Coronary artery (tissue), 2 donors: ENCODE measurements at regions not wholly inside any gene's neighbourhood (a gene's known extent, or its start where the extent isn't known, plus 50 kb on each side); places are given as distances from the start of the nearest gene placed in this dataset.

ENCODE experiments used
- DNase-seq: peaks from one replicate; pipeline ENCODE4 v3.0.0-alpha.2; 2017; ENCODE audit warnings: low spot score
- H3K27ac ChIP-seq, 2 donors: fragments of 200-600 bp; sonication (generic); one replicate each; pipeline ENCODE4 v1.5.1; 2016 to 2019
- H3K4me3 ChIP-seq: fragments of 200-600 bp; sonication (generic); 2 replicates; pipeline ENCODE4 v1.5.1; 2016; ENCODE audit warnings: mild to moderate bottlenecking, moderate library complexity
- TF ChIP-seq, protein P1 (sequence below): fragments of 200-600 bp; sonication (generic); IDR thresholded peaks from one replicate; pipeline ENCODE4 v1.5.1; 2019; ENCODE audit warnings: antibody characterized with exemption

DNA sequence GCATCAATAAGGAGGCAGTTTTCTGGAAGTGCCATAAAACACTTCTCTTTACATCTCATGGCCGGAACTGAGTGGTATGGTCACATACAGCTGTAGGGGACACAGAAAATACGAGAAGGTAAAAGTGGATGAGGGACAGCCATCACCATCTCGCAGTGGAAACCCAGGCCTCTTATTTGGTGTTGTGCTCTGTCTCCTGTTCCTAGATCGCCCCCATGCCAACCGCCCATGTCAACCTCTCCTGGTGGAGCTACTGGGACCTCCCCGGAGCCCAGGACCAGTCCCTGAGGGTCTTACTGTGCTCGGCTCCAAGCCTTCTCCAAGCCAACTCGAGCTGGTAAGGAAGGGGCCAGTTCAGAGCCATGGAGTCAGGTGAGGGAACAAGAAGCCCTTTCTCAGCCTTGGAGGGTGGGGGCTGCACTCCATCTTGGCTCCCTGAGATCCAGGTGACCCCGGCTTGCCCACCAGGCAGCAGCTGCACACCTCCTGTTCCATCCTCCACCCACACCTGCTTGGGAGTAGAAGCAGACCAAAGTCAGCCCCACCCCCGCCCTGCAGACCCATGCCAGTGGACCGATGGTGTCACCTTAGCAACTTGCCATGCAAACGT is 149.0 kb upstream of the CST7 start:
- Histone ChIP-seq H3K27ac (no peak overlapping the region), H3K4me3 (no peak overlapping the region)
- no peak for DNase-seq
- TF ChIP-seq, protein P1, sequence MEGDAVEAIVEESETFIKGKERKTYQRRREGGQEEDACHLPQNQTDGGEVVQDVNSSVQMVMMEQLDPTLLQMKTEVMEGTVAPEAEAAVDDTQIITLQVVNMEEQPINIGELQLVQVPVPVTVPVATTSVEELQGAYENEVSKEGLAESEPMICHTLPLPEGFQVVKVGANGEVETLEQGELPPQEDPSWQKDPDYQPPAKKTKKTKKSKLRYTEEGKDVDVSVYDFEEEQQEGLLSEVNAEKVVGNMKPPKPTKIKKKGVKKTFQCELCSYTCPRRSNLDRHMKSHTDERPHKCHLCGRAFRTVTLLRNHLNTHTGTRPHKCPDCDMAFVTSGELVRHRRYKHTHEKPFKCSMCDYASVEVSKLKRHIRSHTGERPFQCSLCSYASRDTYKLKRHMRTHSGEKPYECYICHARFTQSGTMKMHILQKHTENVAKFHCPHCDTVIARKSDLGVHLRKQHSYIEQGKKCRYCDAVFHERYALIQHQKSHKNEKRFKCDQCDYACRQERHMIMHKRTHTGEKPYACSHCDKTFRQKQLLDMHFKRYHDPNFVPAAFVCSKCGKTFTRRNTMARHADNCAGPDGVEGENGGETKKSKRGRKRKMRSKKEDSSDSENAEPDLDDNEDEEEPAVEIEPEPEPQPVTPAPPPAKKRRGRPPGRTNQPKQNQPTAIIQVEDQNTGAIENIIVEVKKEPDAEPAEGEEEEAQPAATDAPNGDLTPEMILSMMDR: no peak

DNA sequence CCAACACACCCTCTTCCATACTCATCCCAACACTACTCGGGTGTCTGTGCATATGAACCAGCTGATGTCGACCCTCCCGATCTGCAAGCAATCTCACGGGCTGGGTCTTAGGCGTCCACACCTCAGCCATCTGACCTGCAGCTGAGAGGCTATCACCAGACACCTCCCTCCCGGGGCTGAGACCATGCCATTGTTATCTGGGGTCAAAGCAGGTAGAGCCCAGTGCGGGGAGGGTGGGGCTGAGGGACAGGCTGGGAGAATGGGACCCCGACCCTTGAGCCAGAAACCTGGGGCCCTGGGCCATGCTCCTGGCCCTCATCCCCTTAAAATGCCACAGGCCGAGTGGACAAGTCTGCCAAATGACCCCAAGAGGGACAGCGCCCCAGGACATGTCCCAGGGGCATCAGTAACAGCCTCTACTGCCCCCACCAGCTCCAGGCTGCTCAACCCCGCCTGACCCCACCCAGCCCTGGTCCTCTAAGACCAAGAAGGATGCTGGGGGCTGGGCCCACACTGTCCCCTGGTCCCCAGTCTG is 146.7 kb upstream of the CST7 start:
- TF ChIP-seq, protein P1: no peak
- H3K27ac ChIP-seq: no peak overlapping the region
- H3K4me3 ChIP-seq: no peak overlapping the region
- DNase-seq: no peak

DNA sequence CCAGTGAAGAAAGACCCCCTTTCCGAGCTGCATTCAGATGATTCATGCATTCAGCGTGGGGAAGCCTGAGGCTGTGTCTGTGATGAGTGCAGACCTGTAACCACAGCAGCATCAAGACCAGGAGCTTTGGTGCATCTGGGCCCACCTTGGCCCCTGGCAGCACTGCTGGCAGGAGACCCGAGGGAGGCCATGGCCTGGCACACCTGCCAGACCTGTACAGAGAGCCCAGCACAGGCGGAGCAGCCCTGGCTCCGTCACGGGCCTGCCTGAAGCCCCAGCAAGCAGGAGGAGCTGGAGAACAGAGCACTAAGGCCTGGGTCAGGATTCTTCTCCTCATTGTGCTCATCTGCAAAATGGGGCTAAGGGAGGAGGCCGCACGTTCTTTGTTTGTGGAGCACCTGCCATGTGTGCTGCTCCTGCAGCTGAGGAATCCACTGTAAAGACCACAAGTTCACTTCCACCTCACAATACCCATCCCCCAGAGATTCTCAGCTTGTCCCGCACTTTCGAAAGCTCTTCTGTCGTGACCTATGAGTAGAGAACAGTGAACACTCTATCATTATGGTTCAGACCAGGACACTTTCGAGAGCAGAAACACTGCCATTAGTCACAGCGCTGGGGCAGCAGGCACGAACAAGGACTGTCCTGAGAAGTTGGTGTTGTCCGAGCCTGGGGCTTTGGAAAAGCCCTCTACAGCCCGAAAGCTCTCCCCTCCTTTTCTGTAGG is 144.4 kb upstream of the CST7 start:
- TF ChIP-seq, protein P1: no peak
- Histone ChIP-seq H3K4me3 (no peak overlapping the region), H3K27ac (no peak overlapping the region)
- DNase-seq: no peak

DNA sequence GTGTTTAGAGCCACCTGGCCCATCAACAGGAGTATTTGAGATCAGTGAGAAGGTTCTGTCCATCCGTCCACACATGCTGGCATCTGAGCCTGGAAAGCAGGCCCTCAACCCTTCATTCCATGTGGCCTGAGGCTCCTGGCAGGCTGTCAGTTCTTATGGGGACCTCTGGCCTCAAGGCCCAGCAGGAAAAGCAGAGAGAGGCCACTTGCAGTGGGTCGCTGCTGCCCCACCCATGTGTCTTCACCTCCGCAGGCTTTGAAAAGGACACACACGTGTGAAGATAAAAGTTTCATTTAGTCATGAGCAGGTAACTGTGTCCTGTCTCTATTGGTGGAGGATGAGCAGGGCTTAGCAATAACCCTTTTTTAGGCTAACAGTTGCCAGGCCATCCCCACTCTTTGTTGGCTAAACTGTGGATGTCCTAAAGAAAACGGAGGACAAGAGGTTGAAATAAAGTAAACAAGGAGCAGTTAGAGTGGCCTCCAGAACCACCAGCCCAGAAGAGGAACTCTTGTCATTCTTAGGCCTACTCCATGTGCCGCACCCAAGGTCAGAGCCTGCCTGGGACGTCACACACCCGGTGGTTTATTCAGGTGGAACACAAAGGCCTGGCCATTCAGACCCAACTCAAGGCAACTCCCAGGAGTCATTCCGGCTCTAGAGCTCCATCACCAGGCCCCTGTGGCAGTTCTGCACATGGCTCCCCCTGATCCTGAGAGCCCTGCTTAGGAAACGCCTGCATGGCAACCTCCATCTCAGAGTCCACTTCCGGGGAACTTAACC is 143.4 kb upstream of the CST7 start:
- no peak overlapping the region for H3K27ac ChIP-seq
- TF ChIP-seq, protein P1: no peak
- H3K4me3 ChIP-seq: no peak overlapping the region
- no peak for DNase-seq

DNA sequence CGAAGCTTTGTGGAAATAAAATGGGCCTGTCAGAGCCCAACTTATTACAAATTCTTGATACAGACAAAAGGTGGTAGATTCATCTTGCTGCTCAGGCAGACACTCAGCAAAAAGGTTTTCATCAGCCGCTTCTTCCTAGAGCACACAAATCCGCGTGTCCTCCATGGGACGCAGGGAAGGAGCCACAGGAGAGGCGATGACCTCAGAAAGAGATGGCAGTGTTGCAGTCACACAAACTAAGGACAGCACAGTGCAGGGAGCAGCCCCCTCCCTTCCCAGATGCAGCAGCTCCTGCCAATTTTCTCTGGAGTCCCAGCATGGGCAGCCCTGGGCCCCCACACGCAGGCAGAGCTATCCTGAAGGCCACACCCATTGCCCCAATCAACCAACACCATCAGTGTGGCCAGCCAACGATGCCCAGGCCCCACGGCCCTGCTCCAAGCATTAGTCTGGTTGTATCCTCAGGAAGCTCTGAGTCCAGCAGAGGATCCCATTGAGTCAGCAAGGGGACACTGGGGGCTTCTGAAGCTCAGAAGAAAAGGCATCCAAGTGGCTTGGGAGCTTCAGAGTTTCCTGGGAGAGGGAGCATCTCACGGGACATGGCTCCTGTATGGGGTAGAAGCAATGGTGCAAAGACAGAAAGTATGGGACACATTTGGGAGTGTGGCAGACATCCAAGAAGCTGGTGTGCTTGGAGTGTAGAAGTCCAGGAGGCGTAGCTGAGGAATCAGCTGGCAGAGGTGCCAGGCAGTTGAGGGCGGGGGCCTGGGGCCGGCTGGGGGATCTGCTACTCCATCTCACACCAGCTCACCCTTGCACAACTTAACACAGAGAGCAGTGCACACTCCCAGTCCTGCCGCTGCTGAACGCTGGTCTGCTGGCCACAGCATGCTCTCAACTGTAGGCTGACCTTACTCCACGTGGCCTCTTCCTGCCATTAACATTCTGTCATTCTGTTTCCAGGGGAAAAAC is 142.1 kb upstream of the CST7 start:
- TF ChIP-seq, protein P1: no peak
- H3K4me3 ChIP-seq: no peak overlapping the region
- no peak overlapping the region for H3K27ac ChIP-seq
- no peak for DNase-seq

DNA sequence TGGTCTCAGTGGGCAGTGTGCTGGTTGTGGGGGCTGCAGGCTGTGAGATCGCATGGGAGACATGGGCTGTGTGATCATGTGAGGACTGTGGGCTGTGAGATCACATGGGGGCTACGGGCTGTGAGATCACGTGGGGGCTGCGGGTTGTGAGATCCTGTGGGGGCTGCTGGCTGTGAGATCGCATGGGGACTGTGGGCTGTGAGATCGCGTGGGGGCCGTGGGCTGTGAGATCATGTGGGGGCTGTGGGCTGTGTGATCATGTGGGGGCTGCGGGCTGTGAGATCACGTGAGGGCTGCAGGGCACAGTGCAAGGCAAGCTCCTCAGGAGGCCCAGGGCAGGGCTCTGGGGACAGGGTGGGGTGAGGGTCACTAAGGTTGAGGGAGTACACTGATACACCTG is 140.5 kb upstream of the CST7 start:
- Histone ChIP-seq H3K27ac (no peak overlapping the region), H3K4me3 (no peak overlapping the region)
- DNase-seq: no peak
- TF ChIP-seq, protein P1: no peak
